Motor neuron (in vitro differentiated cells): ENCODE measurements at regions not wholly inside any gene's neighbourhood (a gene's known extent, or its start where the extent isn't known, plus 50 kb on each side); places are given as distances from the start of the nearest gene placed in this dataset.

Experiments
- ATAC-seq, 8 experiments: fragments of 200-7000 bp; cut with Tn5 transposase; replicated peaks in 6 of 8; 2 replicates each; pipeline ENCODE4 v1.8.0; 2021; ENCODE audit warnings: mild to moderate bottlenecking in 8 of 8, moderate library complexity in 8 of 8
- H3K27ac ChIP-seq, 2 donors: fragments of 250-450 bp; sonication (Bioruptor Pico); 2 replicates each; pipeline ENCODE4 v1.9.0; 2021; ENCODE audit warnings: antibody characterized with exemption in 2 of 2, mild to moderate bottlenecking in 2 of 2, moderate library complexity in 1 of 2
- H3K4me1 ChIP-seq, 2 donors: fragments of 250-450 bp; sonication (Bioruptor Pico); replicated peaks in 1 of 2; 2 replicates each; pipeline ENCODE4 v1.6.1; 2021; ENCODE audit warnings: antibody characterized with exemption in 2 of 2, mild to moderate bottlenecking in 2 of 2, moderate library complexity in 1 of 2
- H3K4me3 ChIP-seq, 5 donors: fragments of 250-450 bp; sonication (Bioruptor Pico); 2 replicates each; pipeline ENCODE4 v1.9.0; 2021; ENCODE audit warnings: antibody characterized with exemption in 5 of 5, mild to moderate bottlenecking in 5 of 5, moderate library complexity in 4 of 5
- WGBS, 10 experiments: fragments of 450-650 bp; shearing (Covaris generic); methylation state at CpG; one replicate each; pipeline ENCODE4 v1.0.0; 2022; 5-methylcytosine and 5-hydroxymethylcytosine counted together
- in situ Hi-C, 9 experiments: fragments of 400-800 bp; cut with MboI; loops; one replicate each; pipeline ENCODE4 v1.15.0; 2021; ENCODE audit warnings: low sequenced_read_pairs in 9 of 9, low pct_unique_long_range_greater_than_20kb in 2 of 9; ENCODE audit not compliant: unreplicated experiment in 9 of 9

- Histone ChIP-seq H3K27ac (no peak overlapping the region), H3K4me1 (no peaks in the 10 kb centered on the region), H3K4me3 (no peak overlapping the region)
- peak in 4 of 8 experiments; percentile 94 to 100 (median 96) for ATAC-seq
- in situ Hi-C loops, result no loop called here
- WGBS, 10 experiments, result 67 to 85% (median 76%) methylated on average over 1 to 18 of the region's 28 CpGs; no CpG with 5 or more reads in 4 of the 10 experiments
Observed at GRCh38 chr7:155166673-155167370, 96.7 kb downstream of the HTR5A start.

- no peak for ATAC-seq
- in situ Hi-C loops, result no loop called here
- H3K4me3 ChIP-seq, result no peak overlapping the region
- H3K27ac ChIP-seq, result no peak overlapping the region
- WGBS, 10 experiments, result 72 to 93% (median 80%) methylated on average over 2 to 5 of the region's 19 CpGs; no CpG with 5 or more reads in 4 of the 10 experiments
- no peaks in the 10 kb centered on the region for H3K4me1 ChIP-seq
Observed at GRCh38 chr7:155167706-155168365, 97.7 kb downstream of the HTR5A start.

- in situ Hi-C loops, result no loop called here
- Histone ChIP-seq H3K4me3 (no peak overlapping the region), H3K4me1 (no peaks in the 10 kb centered on the region), H3K27ac (no peak overlapping the region)
- peak in 5 of 8 experiments; percentile 60 to 85 (median 68) for ATAC-seq
- 0 to 80% (median 61%) methylated on average over 1 to 8 of the region's 14 CpGs; no CpG with 5 or more reads in 1 of the 10 experiments for WGBS, 10 experiments
Observed at GRCh38 chr7:155168597-155169480, 98.7 kb downstream of the HTR5A start.

- in situ Hi-C loops, result no loop called here
- WGBS, 10 experiments, result 20 to 100% (median 71%) methylated on average over 1 to 7 of the region's 13 CpGs; no CpG with 5 or more reads in 3 of the 10 experiments
- no peak overlapping the region for H3K4me3 ChIP-seq
- H3K27ac ChIP-seq, result no peak overlapping the region
- no peak for ATAC-seq
- H3K4me1 ChIP-seq, result no peaks in the 10 kb centered on the region
Observed at GRCh38 chr7:155169498-155170065, 99.5 kb downstream of the HTR5A start.

GRCh38 chr7:155170331-155170730 is 100.2 kb downstream of the HTR5A start:
- in situ Hi-C loops, result no loop called here
- ATAC-seq, result no peak
- H3K27ac ChIP-seq, result no peak overlapping the region
- 40 to 100% (median 84%) methylated on average over 2 to 8 of the region's 8 CpGs; no CpG with 5 or more reads in 1 of the 10 experiments for WGBS, 10 experiments
- H3K4me1 ChIP-seq, result no peaks in the 10 kb centered on the region
- no peak overlapping the region for H3K4me3 ChIP-seq

GRCh38 chr7:155172141-155172540 is 102.0 kb downstream of the HTR5A start:
- no peak overlapping the region for H3K4me3 ChIP-seq
- WGBS, 10 experiments, result 33 to 100% (median 96%) methylated on average over 2 to 3 of the region's 5 CpGs; no CpG with 5 or more reads in 4 of the 10 experiments
- H3K27ac ChIP-seq, result no peak overlapping the region
- H3K4me1 ChIP-seq, result no peaks in the 10 kb centered on the region
- ATAC-seq, result no peak
- in situ Hi-C loops, result no loop called here

- no peak for ATAC-seq
- H3K4me3 ChIP-seq, result no peak overlapping the region
- 46 to 100% (median 81%) methylated on average over 1 to 7 of the region's 9 CpGs; no CpG with 5 or more reads in 4 of the 10 experiments for WGBS, 10 experiments
- in situ Hi-C loops, result no loop called here
- no peaks in the 10 kb centered on the region for H3K4me1 ChIP-seq
- H3K27ac ChIP-seq, result no peak overlapping the region
Observed at GRCh38 chr7:155173905-155174304, 103.8 kb downstream of the HTR5A start.

GRCh38 chr7:155178096-155178495 is 108.0 kb downstream of the HTR5A start:
- no peak overlapping the region for H3K27ac ChIP-seq
- no peaks in the 10 kb centered on the region for H3K4me1 ChIP-seq
- in situ Hi-C loops, result loop anchor here in 1 of 9 experiments (25.0 kb wide), 1 partner anchor 266 kb away; no protein-coding TSS in a partner anchor
- WGBS, 10 experiments, result 33 to 100% (median 70%) methylated on average over 1 to 2 of the region's 2 CpGs; no CpG with 5 or more reads in 2 of the 10 experiments
- no peak for ATAC-seq
- no peak overlapping the region for H3K4me3 ChIP-seq

GRCh38 chr7:155181768-155182167 is 111.6 kb downstream of the HTR5A start:
- in situ Hi-C loops, result loop anchor here in 1 of 9 experiments (25.0 kb wide), 1 partner anchor 269 kb away; no protein-coding TSS in a partner anchor
- no peak for ATAC-seq
- no peak overlapping the region for H3K27ac ChIP-seq
- WGBS, 10 experiments, result 0 to 87% (median 40%) methylated on average over 1 to 5 of the region's 8 CpGs; no CpG with 5 or more reads in 4 of the 10 experiments
- no peaks in the 10 kb centered on the region for H3K4me1 ChIP-seq
- H3K4me3 ChIP-seq, result no peak overlapping the region

- 76 to 100% (median 97%) methylated on average over 1 to 7 of the region's 8 CpGs; no CpG with 5 or more reads in 4 of the 10 experiments for WGBS, 10 experiments
- no peaks in the 10 kb centered on the region for H3K4me1 ChIP-seq
- H3K27ac ChIP-seq, result no peak overlapping the region
- in situ Hi-C loops, result loop anchor here in 1 of 9 experiments (25.0 kb wide), 1 partner anchor 270 kb away; no protein-coding TSS in a partner anchor
- no peak for ATAC-seq
- no peak overlapping the region for H3K4me3 ChIP-seq
Observed at GRCh38 chr7:155182406-155182970, 112.4 kb downstream of the HTR5A start.

GRCh38 chr7:155183655-155184054 is 113.5 kb downstream of the HTR5A start:
- in situ Hi-C loops, result loop anchor here in 1 of 9 experiments (25.0 kb wide), 1 partner anchor 271 kb away; no protein-coding TSS in a partner anchor
- 67 to 80% methylated on average over 1 of the region's 1 CpG; no CpG with 5 or more reads in 8 of the 10 experiments for WGBS, 10 experiments

GRCh38 chr7:155184923-155185322 is 112.8 kb upstream of the INSIG1 start:
- ATAC-seq, result no peak
- Histone ChIP-seq H3K4me1 (no peaks in the 10 kb centered on the region), H3K27ac (no peak overlapping the region), H3K4me3 (no peak overlapping the region)
- in situ Hi-C loops, result loop anchor here in 1 of 9 experiments (25.0 kb wide), 1 partner anchor 273 kb away; no protein-coding TSS in a partner anchor
- WGBS, 10 experiments, result 0 to 69% (median 45%) methylated on average over 1 to 4 of the region's 4 CpGs; no CpG with 5 or more reads in 1 of the 10 experiments

More at GRCh38 chr7:155183655-155184054, 113.5 kb downstream of the HTR5A start:
- Histone ChIP-seq H3K4me1 (no peaks in the 10 kb centered on the region), H3K4me3 (no peak overlapping the region), H3K27ac (no peak overlapping the region)
- no peak for ATAC-seq
